ENCODE measurements at regions not wholly inside any gene's neighbourhood (a gene's known extent, or its start where the extent isn't known, plus 50 kb on each side); places are given as distances from the start of the nearest gene placed in this dataset.

DNA sequence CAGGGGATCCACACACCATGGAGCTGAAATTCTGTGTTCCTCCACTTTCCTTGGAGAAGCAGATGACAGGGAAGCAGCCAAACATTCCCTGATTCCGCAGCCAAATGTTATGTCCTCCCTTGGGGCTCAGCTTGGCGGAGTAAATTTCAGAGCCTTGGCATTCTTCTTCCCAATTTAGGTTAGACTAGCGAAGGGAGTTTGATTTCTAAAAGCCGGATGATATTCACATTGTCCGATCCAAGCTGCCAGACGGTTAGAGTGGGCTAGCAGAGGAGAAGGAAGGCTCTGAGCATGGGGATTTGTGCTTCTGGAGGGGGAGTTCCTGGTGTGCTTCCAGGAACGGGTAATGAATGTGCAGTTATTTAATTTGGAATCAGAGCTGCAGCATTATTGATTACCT is 380.4 kb upstream of the EEF2KMT start:
- no peak for TF ChIP-seq CTCF (IDR thresholded peaks at IDR 0.05; ENCODE audit: insufficient read depth, low read length, poor library complexity, severe bottlenecking)
- TF ChIP-seq EZH2phosphoT487 (conservative IDR thresholded peaks at IDR 0.05; ENCODE audit: low read length): no peak

All from SU-DHL-6 (cell line).